ENCODE measurements at regions not wholly inside any gene's neighbourhood (a gene's known extent, or its start where the extent isn't known, plus 50 kb on each side); places are given as distances from the start of the nearest gene placed in this dataset.
"Not testable (repeated sequence)": the region's sequence is repeated elsewhere in the genome, so short reads cannot be mapped to it uniquely, and the experiment has no call there.

DNA sequence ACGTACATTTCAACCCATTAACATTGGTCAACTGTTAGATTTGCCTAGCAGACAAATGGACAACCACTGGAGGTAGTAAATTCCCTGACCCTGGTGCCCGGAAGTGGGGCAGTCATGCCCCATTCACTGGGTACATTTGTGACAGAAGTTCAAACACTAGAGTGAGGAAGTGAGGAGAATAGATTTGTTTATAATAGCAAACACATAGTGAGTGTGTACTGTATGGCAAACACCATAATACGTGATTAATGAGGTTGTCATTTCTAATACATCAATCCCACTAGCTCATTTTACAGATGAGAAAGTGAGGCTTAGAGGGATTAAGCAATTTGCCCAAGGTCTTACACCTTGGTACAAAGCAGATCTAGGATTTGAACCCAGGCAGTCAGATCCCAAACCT lies 181.9 kb upstream of the MKLN1 start:
- Histone ChIP-seq H3K4me3 (ENCODE audit: low read depth, low read length) (no peak overlapping the region), H3K9ac (ENCODE audit: low read depth, low read length) (no peak overlapping the region), H3K4me1 (ENCODE audit: control insufficient read depth, insufficient read depth, low read length) (no peaks in the 10 kb centered on the region), H3K27ac (ENCODE audit: low read depth, low read length) (no peak overlapping the region), H3K36me3 (ENCODE audit: control insufficient read depth, insufficient read depth, low read length) (no peaks in the 10 kb centered on the region), H3K9me3 (ENCODE audit: control insufficient read depth, insufficient read depth, low read length) (no peaks in the 10 kb centered on the region), H3K27me3 (ENCODE audit: control insufficient read depth, insufficient read depth, low read length) (no peaks in the 10 kb centered on the region)

- no peaks in the 10 kb centered on the region for H3K27me3 ChIP-seq (ENCODE audit: control insufficient read depth, insufficient read depth, low read length)
- no peaks in the 10 kb centered on the region for H3K36me3 ChIP-seq (ENCODE audit: control insufficient read depth, insufficient read depth, low read length)
- H3K4me1 ChIP-seq (ENCODE audit: control insufficient read depth, insufficient read depth, low read length) = no peaks in the 10 kb centered on the region
- no peak overlapping the region for H3K4me3 ChIP-seq (ENCODE audit: low read depth, low read length)
- no peak overlapping the region for H3K9ac ChIP-seq (ENCODE audit: low read depth, low read length)
- no peak overlapping the region for H3K27ac ChIP-seq (ENCODE audit: low read depth, low read length)
- H3K9me3 ChIP-seq (ENCODE audit: control insufficient read depth, insufficient read depth, low read length) = no peaks in the 10 kb centered on the region
Measured at GRCh38 chr7:131147604-131148003, 180.1 kb upstream of the MKLN1 start.

DNA sequence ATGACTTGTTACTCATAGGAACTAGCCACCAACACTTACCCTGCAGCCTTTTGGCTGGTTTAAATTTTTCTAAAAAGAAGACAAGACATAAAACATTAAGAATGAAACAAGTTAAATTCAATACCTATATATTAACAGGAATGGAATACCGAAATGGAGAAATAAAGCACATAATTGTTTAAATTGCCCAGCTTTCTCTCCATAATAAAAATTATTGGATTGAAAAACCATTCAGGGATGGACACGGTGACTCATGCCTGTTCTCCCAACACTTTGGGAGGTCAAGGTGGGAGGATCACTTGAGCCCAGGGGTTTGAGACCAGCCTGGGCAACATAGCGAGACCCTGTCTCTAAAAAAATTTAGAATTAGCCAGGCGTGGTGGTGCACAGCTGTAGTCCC lies 179.4 kb upstream of the MKLN1 start:
- H3K4me1 ChIP-seq (ENCODE audit: control insufficient read depth, insufficient read depth, low read length) = no peaks in the 10 kb centered on the region
- H3K9me3 ChIP-seq (ENCODE audit: control insufficient read depth, insufficient read depth, low read length) = no peaks in the 10 kb centered on the region
- H3K9ac ChIP-seq (ENCODE audit: low read depth, low read length) = no peak overlapping the region
- H3K27me3 ChIP-seq (ENCODE audit: control insufficient read depth, insufficient read depth, low read length) = no peaks in the 10 kb centered on the region
- H3K4me3 ChIP-seq (ENCODE audit: low read depth, low read length) = no peak overlapping the region
- no peak overlapping the region for H3K27ac ChIP-seq (ENCODE audit: low read depth, low read length)
- no peaks in the 10 kb centered on the region for H3K36me3 ChIP-seq (ENCODE audit: control insufficient read depth, insufficient read depth, low read length)

GRCh38 chr7:131148708-131149428 lies 178.8 kb upstream of the MKLN1 start:
- no peak overlapping the region for H3K4me3 ChIP-seq (ENCODE audit: low read depth, low read length)
- H3K9ac ChIP-seq (ENCODE audit: low read depth, low read length) = no peak overlapping the region
- H3K27ac ChIP-seq (ENCODE audit: low read depth, low read length) = no peak overlapping the region
- H3K36me3 ChIP-seq (ENCODE audit: control insufficient read depth, insufficient read depth, low read length) = no peaks in the 10 kb centered on the region
- no peaks in the 10 kb centered on the region for H3K9me3 ChIP-seq (ENCODE audit: control insufficient read depth, insufficient read depth, low read length)
- no peaks in the 10 kb centered on the region for H3K4me1 ChIP-seq (ENCODE audit: control insufficient read depth, insufficient read depth, low read length)
- H3K27me3 ChIP-seq (ENCODE audit: control insufficient read depth, insufficient read depth, low read length) = no peaks in the 10 kb centered on the region

GRCh38 chr7:131149429-131149773 lies 178.3 kb upstream of the MKLN1 start:
- Histone ChIP-seq H3K27me3 (ENCODE audit: control insufficient read depth, insufficient read depth, low read length) (no peaks in the 10 kb centered on the region), H3K36me3 (ENCODE audit: control insufficient read depth, insufficient read depth, low read length) (no peaks in the 10 kb centered on the region), H3K4me1 (ENCODE audit: control insufficient read depth, insufficient read depth, low read length) (no peaks in the 10 kb centered on the region), H3K9ac (ENCODE audit: low read depth, low read length) (no peak overlapping the region), H3K4me3 (ENCODE audit: low read depth, low read length) (no peak overlapping the region), H3K27ac (ENCODE audit: low read depth, low read length) (no peak overlapping the region), H3K9me3 (ENCODE audit: control insufficient read depth, insufficient read depth, low read length) (no peaks in the 10 kb centered on the region)

DNA sequence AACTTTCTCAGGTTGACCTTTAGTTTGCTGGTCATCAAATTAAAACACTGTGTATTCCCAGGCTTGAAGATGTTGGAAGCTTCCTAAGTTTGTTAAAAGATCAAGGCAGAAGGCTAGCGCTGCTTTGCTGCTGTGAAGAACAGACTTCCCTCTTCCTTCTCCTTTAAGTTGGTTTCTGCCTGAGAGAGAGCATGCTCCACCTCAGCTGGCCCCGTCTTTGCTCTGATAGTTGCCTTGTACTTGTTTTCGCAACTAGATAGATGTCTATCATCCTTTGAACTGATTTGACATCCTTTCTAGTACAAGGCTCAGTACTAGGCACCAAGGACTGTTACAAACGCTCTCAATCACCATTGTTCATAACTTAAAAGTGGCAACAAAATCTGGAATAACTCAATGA lies 177.8 kb upstream of the MKLN1 start:
- no peaks in the 10 kb centered on the region for H3K27me3 ChIP-seq (ENCODE audit: control insufficient read depth, insufficient read depth, low read length)
- H3K9ac ChIP-seq (ENCODE audit: low read depth, low read length) = no peak overlapping the region
- no peaks in the 10 kb centered on the region for H3K4me1 ChIP-seq (ENCODE audit: control insufficient read depth, insufficient read depth, low read length)
- no peak overlapping the region for H3K27ac ChIP-seq (ENCODE audit: low read depth, low read length)
- H3K4me3 ChIP-seq (ENCODE audit: low read depth, low read length) = no peak overlapping the region
- H3K9me3 ChIP-seq (ENCODE audit: control insufficient read depth, insufficient read depth, low read length) = no peaks in the 10 kb centered on the region
- H3K36me3 ChIP-seq (ENCODE audit: control insufficient read depth, insufficient read depth, low read length) = no peaks in the 10 kb centered on the region

DNA sequence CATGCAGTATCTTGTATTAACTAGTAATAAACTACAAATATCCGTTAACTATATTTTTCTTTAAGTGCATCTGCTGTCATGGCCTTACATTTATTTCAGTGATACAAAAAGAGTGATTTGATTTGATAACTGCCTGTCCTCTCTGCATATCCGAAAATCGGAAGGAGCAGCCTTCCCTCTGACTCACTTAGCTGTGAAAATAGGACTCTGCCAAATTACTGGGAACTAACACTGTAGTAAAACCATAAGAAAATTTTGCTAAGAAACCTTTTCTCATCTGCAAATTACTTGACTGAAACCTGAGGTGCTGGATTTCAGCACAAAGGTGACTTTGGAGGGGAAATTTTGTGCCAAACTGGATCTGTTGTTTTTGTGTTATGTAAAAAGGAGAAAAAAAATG lies 176.6 kb upstream of the MKLN1 start:
- H3K27ac ChIP-seq (ENCODE audit: low read depth, low read length) = no peak overlapping the region
- no peaks in the 10 kb centered on the region for H3K27me3 ChIP-seq (ENCODE audit: control insufficient read depth, insufficient read depth, low read length)
- H3K4me3 ChIP-seq (ENCODE audit: low read depth, low read length) = no peak overlapping the region
- H3K4me1 ChIP-seq (ENCODE audit: control insufficient read depth, insufficient read depth, low read length) = no peaks in the 10 kb centered on the region
- no peaks in the 10 kb centered on the region for H3K9me3 ChIP-seq (ENCODE audit: control insufficient read depth, insufficient read depth, low read length)
- no peaks in the 10 kb centered on the region for H3K36me3 ChIP-seq (ENCODE audit: control insufficient read depth, insufficient read depth, low read length)
- no peak overlapping the region for H3K9ac ChIP-seq (ENCODE audit: low read depth, low read length)

DNA sequence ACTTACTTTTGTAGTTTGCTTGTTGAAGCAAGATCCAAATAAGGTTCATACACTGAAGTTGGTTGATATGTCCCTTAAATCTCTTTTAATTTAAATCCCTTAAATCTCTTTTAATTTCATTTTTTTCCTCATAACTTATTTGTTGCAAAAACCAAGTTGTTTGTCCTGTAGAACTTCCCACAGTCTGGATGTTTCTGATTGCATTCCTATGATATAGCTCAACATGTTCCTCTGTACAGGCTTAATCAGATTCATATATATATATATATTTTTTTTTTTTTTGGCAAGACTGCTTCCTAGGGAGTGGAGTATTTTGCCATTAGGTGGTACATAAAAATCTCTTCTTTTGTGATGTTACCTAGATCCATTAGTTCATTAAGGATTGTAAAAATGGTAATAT lies 174.9 kb upstream of the MKLN1 start:
- Histone ChIP-seq H3K4me3 (ENCODE audit: low read depth, low read length) (no peak overlapping the region), H3K36me3 (ENCODE audit: control insufficient read depth, insufficient read depth, low read length) (no peaks in the 10 kb centered on the region), H3K27ac (ENCODE audit: low read depth, low read length) (no peak overlapping the region), H3K9me3 (ENCODE audit: control insufficient read depth, insufficient read depth, low read length) (no peaks in the 10 kb centered on the region), H3K4me1 (ENCODE audit: control insufficient read depth, insufficient read depth, low read length) (0 out of 2 replicates have a peak, but pooled peaks cover 5% of the 10 kb centered on the region), H3K9ac (ENCODE audit: low read depth, low read length) (no peak overlapping the region), H3K27me3 (ENCODE audit: control insufficient read depth, insufficient read depth, low read length) (no peaks in the 10 kb centered on the region)

DNA sequence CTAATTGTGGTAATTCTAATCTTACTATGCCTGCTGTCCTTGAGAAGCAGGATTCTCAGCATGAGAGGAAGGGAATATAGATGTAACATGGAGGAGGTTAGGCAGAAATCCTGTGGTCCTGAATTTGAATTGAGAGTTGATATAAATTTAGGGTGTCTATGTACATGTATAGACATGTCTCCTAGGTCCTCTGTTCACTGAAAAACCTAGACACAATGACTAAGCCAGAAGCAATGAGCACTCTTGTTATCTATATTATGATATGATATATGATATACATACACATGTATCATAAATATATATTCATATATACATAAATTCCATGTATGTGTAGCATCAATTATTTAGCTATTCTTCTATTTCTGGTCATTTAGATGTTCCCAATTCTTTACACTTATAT lies 173.3 kb upstream of the MKLN1 start:
- Histone ChIP-seq H3K4me1 (ENCODE audit: control insufficient read depth, insufficient read depth, low read length) (0 out of 2 replicates have a peak, but pooled peaks cover 6% of the 10 kb centered on the region), H3K4me3 (ENCODE audit: low read depth, low read length) (no peak overlapping the region), H3K36me3 (ENCODE audit: control insufficient read depth, insufficient read depth, low read length) (no peaks in the 10 kb centered on the region), H3K9ac (ENCODE audit: low read depth, low read length) (no peak overlapping the region), H3K27me3 (ENCODE audit: control insufficient read depth, insufficient read depth, low read length) (no peaks in the 10 kb centered on the region), H3K27ac (ENCODE audit: low read depth, low read length) (no peak overlapping the region), H3K9me3 (ENCODE audit: control insufficient read depth, insufficient read depth, low read length) (no peaks in the 10 kb centered on the region)

- H3K27me3 ChIP-seq (ENCODE audit: control insufficient read depth, insufficient read depth, low read length) = no peaks in the 10 kb centered on the region
- H3K36me3 ChIP-seq (ENCODE audit: control insufficient read depth, insufficient read depth, low read length) = no peaks in the 10 kb centered on the region
- no peaks in the 10 kb centered on the region for H3K9me3 ChIP-seq (ENCODE audit: control insufficient read depth, insufficient read depth, low read length)
- H3K9ac ChIP-seq (ENCODE audit: low read depth, low read length) = no peak overlapping the region
- 0 out of 2 replicates have a peak, but pooled peaks cover 6% of the 10 kb centered on the region for H3K4me1 ChIP-seq (ENCODE audit: control insufficient read depth, insufficient read depth, low read length)
- no peak overlapping the region for H3K27ac ChIP-seq (ENCODE audit: low read depth, low read length)
- H3K4me3 ChIP-seq (ENCODE audit: low read depth, low read length) = no peak overlapping the region
Measured at GRCh38 chr7:131157530-131158243, 170.0 kb upstream of the MKLN1 start.

- not testable (repeated sequence) for H3K27ac ChIP-seq (ENCODE audit: low read depth, low read length); H3K4me1 ChIP-seq (ENCODE audit: control insufficient read depth, insufficient read depth, low read length); H3K9me3 ChIP-seq (ENCODE audit: control insufficient read depth, insufficient read depth, low read length); H3K36me3 ChIP-seq (ENCODE audit: control insufficient read depth, insufficient read depth, low read length); H3K4me3 ChIP-seq (ENCODE audit: low read depth, low read length); H3K27me3 ChIP-seq (ENCODE audit: control insufficient read depth, insufficient read depth, low read length); H3K9ac ChIP-seq (ENCODE audit: low read depth, low read length)
Measured at GRCh38 chr7:131158244-131158636, 169.4 kb upstream of the MKLN1 start.
